ENCODE measurements at regions not wholly inside any gene's neighbourhood (a gene's known extent, or its start where the extent isn't known, plus 50 kb on each side); places are given as distances from the start of the nearest gene placed in this dataset.

- Histone ChIP-seq H3K27ac (ENCODE audit: low read depth) (no peak overlapping the region), H2AFZ (no peak overlapping the region), H3K79me2 (replicated peaks; ENCODE audit: insufficient read depth) (no peaks in the 10 kb centered on the region), H3K4me2 (no peak overlapping the region), H3K4me1 (ENCODE audit: insufficient read depth) (no peaks in the 10 kb centered on the region), H4K20me1 (replicated peaks; ENCODE audit: insufficient read depth) (no peaks in the 10 kb centered on the region), H3K36me3 (ENCODE audit: insufficient read depth) (peaks cover 6% of the 10 kb centered on the region; the same call in 1 of the 2 replicates), H3K27me3 (ENCODE audit: insufficient read depth) (no peaks in the 10 kb centered on the region), H3K4me3 (no peak overlapping the region), H3F3A (replicated peaks; ENCODE audit: low read depth) (no peaks in the 10 kb centered on the region), H3K9me2 (ENCODE audit: insufficient read depth) (no peaks in the 10 kb centered on the region)
- H3K4me1 Mint-ChIP-seq = no peaks in the 10 kb centered on the region
- ATAC-seq = no peak
- no peak for DNase-seq (ENCODE audit: low spot score)
- H3K36me3 Mint-ChIP-seq (ENCODE audit: low read depth) = peaks cover 26% of the 10 kb centered on the region
- H3K27me3 Mint-ChIP-seq (ENCODE audit: insufficient read depth, low read depth, poor library complexity) = peaks cover 5% of the 10 kb centered on the region
- peaks cover 98% of the 10 kb centered on the region for H3K9me3 Mint-ChIP-seq
- H3K27ac Mint-ChIP-seq = no peak overlapping the region
- no peak overlapping the region for H3K4me3 Mint-ChIP-seq
- TF ChIP-seq NANOG (IDR thresholded peaks at IDR 0.05; ENCODE audit: borderline replicate concordance) (no peak), EZH2 (IDR thresholded peaks at IDR 0.05; ENCODE audit: low read depth, unreplicated experiment) (no peak), ZNF114 (CRISPR knock-in tag; IDR thresholded peaks at IDR 0.05) (no peak), STAT1 (IDR thresholded peaks at IDR 0.05; ENCODE audit: unreplicated experiment) (no peak), ZNF462 (CRISPR knock-in tag; IDR thresholded peaks at IDR 0.05) (no peak)
Observed at GRCh38 chr20:54774426-54774825, 299.0 kb downstream of the DOK5 start.

- H3K79me2 ChIP-seq (replicated peaks; ENCODE audit: insufficient read depth) = no peaks in the 10 kb centered on the region
- no peak for DNase-seq (ENCODE audit: low spot score)
- Mint-ChIP-seq H3K4me1 (no peaks in the 10 kb centered on the region), H3K9me3 (peaks cover 98% of the 10 kb centered on the region), H3K4me3 (no peak overlapping the region), H3K27me3 (ENCODE audit: insufficient read depth, low read depth, poor library complexity) (peaks cover 5% of the 10 kb centered on the region), H3K27ac (no peak overlapping the region), H3K36me3 (ENCODE audit: low read depth) (peaks cover 29% of the 10 kb centered on the region)
- H3K4me2 ChIP-seq = no peak overlapping the region
- H3K27ac ChIP-seq (ENCODE audit: low read depth) = no peak overlapping the region
- TF ChIP-seq ZNF114 (CRISPR knock-in tag; IDR thresholded peaks at IDR 0.05) (no peak), CREB1 (CRISPR knock-in tag; IDR thresholded peaks at IDR 0.05; ENCODE audit: low read depth) (no peak)
- H3K4me3 ChIP-seq = no peak overlapping the region
- no peaks in the 10 kb centered on the region for H3F3A ChIP-seq (replicated peaks; ENCODE audit: low read depth)
- H2AFZ ChIP-seq = no peak overlapping the region
- no peaks in the 10 kb centered on the region for H3K9me2 ChIP-seq (ENCODE audit: insufficient read depth)
- H4K20me1 ChIP-seq (replicated peaks; ENCODE audit: insufficient read depth) = no peaks in the 10 kb centered on the region
- H3K27me3 ChIP-seq (ENCODE audit: insufficient read depth) = no peaks in the 10 kb centered on the region
- no peak for ATAC-seq
- no peaks in the 10 kb centered on the region for H3K4me1 ChIP-seq (ENCODE audit: insufficient read depth)
- peaks cover 6% of the 10 kb centered on the region; the same call in 1 of the 2 replicates for H3K36me3 ChIP-seq (ENCODE audit: insufficient read depth)
Observed at GRCh38 chr20:54773643-54774000, 298.2 kb downstream of the DOK5 start.

Measured in GM23338 (cell line).